ENCODE measurements at regions not wholly inside any gene's neighbourhood (a gene's known extent, or its start where the extent isn't known, plus 50 kb on each side); places are given as distances from the start of the nearest gene placed in this dataset.

DNA sequence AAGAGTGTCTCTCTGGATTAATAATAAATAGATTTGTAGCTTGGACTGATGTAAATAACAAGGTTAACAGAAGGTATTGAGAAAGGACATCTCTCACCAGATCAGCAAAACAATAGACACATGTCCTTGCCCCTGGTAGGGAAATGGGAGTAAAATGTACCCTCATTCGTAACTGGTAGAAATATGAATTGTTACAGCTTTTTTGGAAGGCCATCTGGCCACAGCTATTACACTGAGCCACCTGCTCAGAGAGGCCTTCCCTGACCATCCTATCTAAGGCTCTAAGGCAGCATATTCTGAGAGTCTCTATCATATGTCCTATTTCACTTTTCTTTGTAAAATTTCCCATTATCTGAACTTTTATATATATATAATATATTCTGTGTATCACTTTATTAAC, 129.1 kb upstream of the MAP1B start:
- no peak for TF ChIP-seq CTCF (IDR thresholded peaks at IDR 0.05)
- TF ChIP-seq POLR2A (IDR thresholded peaks at IDR 0.05; ENCODE audit: low read depth), result no peak
- no peak for TF ChIP-seq POLR2AphosphoS5 (IDR thresholded peaks at IDR 0.05)

All from esophagus muscularis mucosa (tissue), 3 donors.